ENCODE measurements at regions not wholly inside any gene's neighbourhood (a gene's known extent, or its start where the extent isn't known, plus 50 kb on each side); places are given as distances from the start of the nearest gene placed in this dataset.

DNA sequence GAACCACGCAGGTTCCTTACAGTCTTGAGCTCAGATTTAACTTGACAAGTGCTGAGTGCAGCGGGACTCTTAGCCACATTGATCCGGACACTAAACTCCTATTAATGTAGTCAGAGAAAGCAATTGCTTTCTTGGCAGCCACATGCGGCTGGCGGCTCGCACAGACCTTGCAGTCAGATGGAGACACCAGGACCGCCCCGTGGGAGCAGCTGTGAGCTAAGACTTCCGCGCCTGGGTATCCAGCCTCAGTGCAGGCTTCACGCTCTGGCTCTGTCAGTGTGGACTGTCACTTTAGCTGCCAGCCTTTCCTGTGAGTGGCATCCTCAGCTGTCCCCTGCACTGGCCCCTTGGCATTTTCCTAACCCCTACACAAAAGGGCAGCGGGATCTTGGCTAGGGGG lies 80.9 kb upstream of the NLRP1 start:
- no peak overlapping the region for H2AFZ ChIP-seq (ENCODE audit: low read depth, low read length)
- no peaks in the 10 kb centered on the region for H3K79me2 ChIP-seq (ENCODE audit: low read length)
- no peak overlapping the region for H3K9ac ChIP-seq (ENCODE audit: low read length)
- H3K4me3 ChIP-seq (ENCODE audit: low read length) = no peak overlapping the region
- 0 out of 2 replicates have a peak, but pooled peaks cover 3% of the 10 kb centered on the region for H3K27me3 ChIP-seq (ENCODE audit: low read depth, low read length)
- H3K9me3 ChIP-seq (ENCODE audit: insufficient read depth, low read length) = no peaks in the 10 kb centered on the region
- no peak overlapping the region for H3K27ac ChIP-seq (ENCODE audit: low read length)
- H3K36me3 ChIP-seq (replicated peaks; ENCODE audit: low read depth, low read length) = no peaks in the 10 kb centered on the region
- H3K4me1 ChIP-seq (ENCODE audit: low read length) = no peaks in the 10 kb centered on the region
- H4K20me1 ChIP-seq (ENCODE audit: insufficient read depth, low read length) = no peaks in the 10 kb centered on the region
- H3K4me2 ChIP-seq (ENCODE audit: low read length) = no peak overlapping the region
- TF ChIP-seq, protein P1, sequence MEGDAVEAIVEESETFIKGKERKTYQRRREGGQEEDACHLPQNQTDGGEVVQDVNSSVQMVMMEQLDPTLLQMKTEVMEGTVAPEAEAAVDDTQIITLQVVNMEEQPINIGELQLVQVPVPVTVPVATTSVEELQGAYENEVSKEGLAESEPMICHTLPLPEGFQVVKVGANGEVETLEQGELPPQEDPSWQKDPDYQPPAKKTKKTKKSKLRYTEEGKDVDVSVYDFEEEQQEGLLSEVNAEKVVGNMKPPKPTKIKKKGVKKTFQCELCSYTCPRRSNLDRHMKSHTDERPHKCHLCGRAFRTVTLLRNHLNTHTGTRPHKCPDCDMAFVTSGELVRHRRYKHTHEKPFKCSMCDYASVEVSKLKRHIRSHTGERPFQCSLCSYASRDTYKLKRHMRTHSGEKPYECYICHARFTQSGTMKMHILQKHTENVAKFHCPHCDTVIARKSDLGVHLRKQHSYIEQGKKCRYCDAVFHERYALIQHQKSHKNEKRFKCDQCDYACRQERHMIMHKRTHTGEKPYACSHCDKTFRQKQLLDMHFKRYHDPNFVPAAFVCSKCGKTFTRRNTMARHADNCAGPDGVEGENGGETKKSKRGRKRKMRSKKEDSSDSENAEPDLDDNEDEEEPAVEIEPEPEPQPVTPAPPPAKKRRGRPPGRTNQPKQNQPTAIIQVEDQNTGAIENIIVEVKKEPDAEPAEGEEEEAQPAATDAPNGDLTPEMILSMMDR (IDR thresholded peaks at IDR 0.05; ENCODE audit: low read depth, low read length) = no peak
- no peak for TF ChIP-seq EZH2phosphoT487 (IDR thresholded peaks at IDR 0.05; ENCODE audit: low read depth)

DNA sequence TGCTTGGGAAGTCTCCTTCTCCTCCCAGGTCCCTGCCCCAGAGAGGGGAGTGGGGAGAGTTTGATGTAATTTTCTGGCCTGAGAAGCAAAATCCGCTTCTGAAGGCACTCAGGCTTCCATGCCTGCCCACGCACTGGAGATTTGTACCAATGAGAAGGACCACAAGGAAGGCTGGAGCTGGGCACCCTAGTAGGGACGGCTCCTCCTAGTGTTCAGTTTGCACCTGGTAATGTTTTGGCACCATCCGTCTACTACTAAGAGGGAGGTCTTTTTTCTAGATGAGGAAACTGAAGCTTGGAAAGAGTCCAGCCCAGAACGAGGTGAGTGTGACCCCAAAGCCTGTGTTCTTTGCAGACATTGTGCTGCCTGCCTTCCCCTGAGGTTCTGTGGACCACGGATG lies 83.6 kb upstream of the NLRP1 start:
- Histone ChIP-seq H4K20me1 (ENCODE audit: insufficient read depth, low read length) (no peaks in the 10 kb centered on the region), H3K4me3 (ENCODE audit: low read length) (no peak overlapping the region), H3K27me3 (ENCODE audit: low read depth, low read length) (0 out of 2 replicates have a peak, but pooled peaks cover 3% of the 10 kb centered on the region)

DNA sequence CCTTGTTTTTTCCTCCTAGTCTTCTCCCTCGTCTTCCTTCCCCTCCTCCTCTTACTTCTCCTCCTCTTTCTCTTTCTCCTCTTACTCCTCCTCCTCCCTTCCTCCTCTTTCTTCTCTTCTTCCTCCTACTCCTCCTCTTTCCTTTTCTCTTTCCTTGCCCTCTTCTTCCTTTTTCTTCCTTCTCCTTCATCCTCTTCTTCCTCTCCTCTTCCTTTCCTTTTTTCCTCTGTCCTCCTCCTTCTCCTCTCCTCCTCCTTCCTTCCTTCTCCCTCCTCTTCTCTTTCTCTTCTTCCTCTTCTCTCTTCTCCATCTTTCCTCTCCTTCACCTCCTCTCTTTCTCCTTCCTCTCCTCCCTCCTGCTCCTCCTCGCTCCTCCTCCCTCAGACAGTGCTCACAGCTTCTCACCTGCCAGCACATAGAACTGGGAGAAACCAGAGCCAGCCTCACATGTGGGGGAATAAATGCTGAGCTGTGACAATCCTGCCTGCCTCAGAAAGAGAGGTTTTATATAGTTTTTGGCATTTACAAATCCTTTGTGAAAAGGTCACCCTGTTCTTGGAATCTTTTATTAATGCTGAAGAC lies 84.3 kb upstream of the NLRP1 start:
- H3K79me2 ChIP-seq (ENCODE audit: low read length) = no peaks in the 10 kb centered on the region
- no peak overlapping the region for H3K27ac ChIP-seq (ENCODE audit: low read length)
- no peak overlapping the region for H2AFZ ChIP-seq (ENCODE audit: low read depth, low read length)
- no peak for TF ChIP-seq EZH2phosphoT487 (IDR thresholded peaks at IDR 0.05; ENCODE audit: low read depth)
- TF ChIP-seq, protein P1 (IDR thresholded peaks at IDR 0.05; ENCODE audit: low read depth, low read length) = no peak
- no peaks in the 10 kb centered on the region for H3K9me3 ChIP-seq (ENCODE audit: insufficient read depth, low read length)
- no peaks in the 10 kb centered on the region for H3K36me3 ChIP-seq (replicated peaks; ENCODE audit: low read depth, low read length)
- H3K4me2 ChIP-seq (ENCODE audit: low read length) = no peak overlapping the region
- no peaks in the 10 kb centered on the region for H4K20me1 ChIP-seq (ENCODE audit: insufficient read depth, low read length)
- H3K4me3 ChIP-seq (ENCODE audit: low read length) = no peak overlapping the region
- peaks cover 16% of the 10 kb centered on the region for H3K4me1 ChIP-seq (ENCODE audit: low read length)
- H3K27me3 ChIP-seq (ENCODE audit: low read depth, low read length) = 0 out of 2 replicates have a peak, but pooled peaks cover 3% of the 10 kb centered on the region
- no peak overlapping the region for H3K9ac ChIP-seq (ENCODE audit: low read length)

More for the DNA sequence above, 83.6 kb upstream of the NLRP1 start:
- H3K4me1 ChIP-seq (ENCODE audit: low read length) = peaks cover 8% of the 10 kb centered on the region
- H3K9ac ChIP-seq (ENCODE audit: low read length) = no peak overlapping the region
- no peak overlapping the region for H3K27ac ChIP-seq (ENCODE audit: low read length)
- no peak overlapping the region for H3K4me2 ChIP-seq (ENCODE audit: low read length)
- no peaks in the 10 kb centered on the region for H3K79me2 ChIP-seq (ENCODE audit: low read length)
- no peaks in the 10 kb centered on the region for H3K9me3 ChIP-seq (ENCODE audit: insufficient read depth, low read length)
- H2AFZ ChIP-seq (ENCODE audit: low read depth, low read length) = no peak overlapping the region
- H3K36me3 ChIP-seq (replicated peaks; ENCODE audit: low read depth, low read length) = no peaks in the 10 kb centered on the region
- TF ChIP-seq, protein P1 (IDR thresholded peaks at IDR 0.05; ENCODE audit: low read depth, low read length) = peak; percentile 23; the same call in 1 of the 2 replicates
- TF ChIP-seq EZH2phosphoT487 (IDR thresholded peaks at IDR 0.05; ENCODE audit: low read depth) = no peak

DNA sequence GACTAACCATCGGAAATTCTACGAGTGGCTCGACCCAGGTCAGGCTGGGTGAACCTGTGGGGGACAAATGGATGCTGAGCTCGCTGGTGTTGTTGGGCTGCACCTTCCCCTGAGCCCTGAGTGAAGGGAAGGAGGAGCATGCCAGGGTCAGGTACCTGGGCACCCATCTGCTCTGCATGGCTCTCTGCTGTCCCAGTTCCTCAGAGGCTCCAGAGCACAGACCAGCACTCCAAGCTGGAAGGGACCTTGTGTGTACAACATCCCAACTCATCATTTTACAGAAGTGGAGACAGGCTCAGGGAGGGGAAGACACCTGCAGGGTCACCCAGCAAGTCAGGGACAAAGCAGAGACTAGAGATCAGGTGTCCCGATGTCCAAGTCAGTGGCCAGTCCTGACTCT lies 84.9 kb upstream of the NLRP1 start:
- Histone ChIP-seq H3K27ac (ENCODE audit: low read length) (no peak overlapping the region), H3K79me2 (ENCODE audit: low read length) (no peaks in the 10 kb centered on the region), H3K4me2 (ENCODE audit: low read length) (no peak overlapping the region), H3K4me3 (ENCODE audit: low read length) (no peak overlapping the region), H3K4me1 (ENCODE audit: low read length) (peaks cover 20% of the 10 kb centered on the region), H3K36me3 (replicated peaks; ENCODE audit: low read depth, low read length) (no peaks in the 10 kb centered on the region), H4K20me1 (ENCODE audit: insufficient read depth, low read length) (no peaks in the 10 kb centered on the region), H2AFZ (ENCODE audit: low read depth, low read length) (no peak overlapping the region), H3K27me3 (ENCODE audit: low read depth, low read length) (0 out of 2 replicates have a peak, but pooled peaks cover 3% of the 10 kb centered on the region), H3K9ac (ENCODE audit: low read length) (no peak overlapping the region), H3K9me3 (ENCODE audit: insufficient read depth, low read length) (no peaks in the 10 kb centered on the region)
- TF ChIP-seq, protein P1 (IDR thresholded peaks at IDR 0.05; ENCODE audit: low read depth, low read length) = no peak
- TF ChIP-seq EZH2phosphoT487 (IDR thresholded peaks at IDR 0.05; ENCODE audit: low read depth) = no peak
